Spleen (tissue), 11 donors: ENCODE measurements at regions not wholly inside any gene's neighbourhood (a gene's known extent, or its start where the extent isn't known, plus 50 kb on each side); places are given as distances from the start of the nearest gene placed in this dataset.

Experiments
- DNase-seq: peaks from one replicate; pipeline ENCODE4 v3.0.0-alpha.2; 2020
- H3K27ac ChIP-seq, 8 donors: fragments of 200-600 bp; sonication (generic) in 7 of 8; 1 replicate in 4 of 8; 2 replicates in 4 of 8; pipeline versions ENCODE4 v1.5.0 to v1.8.0; 2016 to 2021; ENCODE audit warnings: inconsistent platforms in 4 of 8, mild to moderate bottlenecking in 4 of 8, moderate library complexity in 1 of 8
- H3K27me3 ChIP-seq, 7 donors: fragments of 200-600 bp; sonication (generic) in 6 of 7; replicated peaks in 1 of 7; 1 replicate in 4 of 7; 2 replicates in 3 of 7; pipeline versions ENCODE4 v1.5.0 to v1.8.0; 2016 to 2021; ENCODE audit warnings: inconsistent platforms in 3 of 7, mild to moderate bottlenecking in 1 of 7
- H3K36me3 ChIP-seq, 6 donors: fragments of 200-600 bp; sonication (generic) in 5 of 6; 1 replicate in 4 of 6; 2 replicates in 2 of 6; pipeline versions ENCODE4 v1.5.0 to v1.8.0; 2016 to 2021; ENCODE audit warnings: inconsistent platforms in 2 of 6
- H3K4me1 ChIP-seq, 6 donors: fragments of 200-600 bp; sonication (generic) in 5 of 6; 1 replicate in 3 of 6; 2 replicates in 3 of 6; pipeline versions ENCODE4 v1.5.0 to v1.8.0; 2016 to 2021; ENCODE audit warnings: inconsistent platforms in 3 of 6
- H3K4me3 ChIP-seq, 8 donors: fragments of 200-600 bp; sonication (generic) in 7 of 8; 1 replicate in 4 of 8; 2 replicates in 4 of 8; pipeline versions ENCODE4 v1.5.0 to v1.8.0; 2016 to 2021; ENCODE audit warnings: inconsistent platforms in 4 of 8, mild to moderate bottlenecking in 4 of 8, moderate library complexity in 2 of 8
- H3K9me3 ChIP-seq, 8 donors: fragments of 200-600 bp; sonication (generic) in 7 of 8; 1 replicate in 4 of 8; 2 replicates in 4 of 8; pipeline versions ENCODE4 v1.5.0 to v1.8.0; 2016 to 2021; ENCODE audit warnings: inconsistent platforms in 4 of 8
- POLR2A ChIP-seq, 3 donors: fragments of 450-650 bp; IDR thresholded peaks; one replicate each; pipeline ENCODE4 v1.5.1; 2017; ENCODE audit warnings: antibody characterized with exemption in 3 of 3, mild to moderate bottlenecking in 1 of 3
- POLR2AphosphoS5 ChIP-seq, 3 donors: sonication (generic); formaldehyde crosslinking; IDR thresholded peaks; one replicate each; pipeline ENCODE4 v1.5.1; 2017; ENCODE audit warnings: antibody characterized with exemption in 3 of 3
- WGBS, 5 donors: extraction: QIAGEN DNeasy Blood & Tissue Kit in 3 of 5; methylation state at CpG; one replicate each; pipeline versions ENCODE4 v1.1.5 to v1.1.7; 2013 to 2018; 5-methylcytosine and 5-hydroxymethylcytosine counted together
- intact Hi-C: fragments of 100-400 bp; cut with DNase I; formaldehyde crosslinking; loops from one replicate; pipeline ENCODE4 v1.15.0; 2023; ENCODE audit warnings: low total_unique reads
- TF ChIP-seq, protein P1 (sequence below), 11 experiments: fragments of 200-600 bp in 7 of 11; fragments of 450-650 bp in 4 of 11; sonication (generic) in 4 of 11; IDR thresholded peaks in 8 of 11; conservative IDR thresholded peaks in 3 of 11; 1 replicate in 7 of 11; 2 replicates in 4 of 11; pipeline versions ENCODE4 v1.4.0 to v1.8.0; 2016 to 2021; ENCODE audit warnings: antibody characterized with exemption in 11 of 11, inconsistent platforms in 4 of 11, mild to moderate bottlenecking in 1 of 11
- donor health status: healthy with polysubstance abuse.
- donor health status: DM: no; HTN: no; CAD: no; lungs with moderate emphysema.
- donor health status: DM: no; HTN: no; CAD: no.
- donor health status: Bipolar disorder and iron deficiency.
- donor health status: healthy.
- donor health status: DM: no; HTN: no; CAD: no.
- donor health status: DM: yes; HTN: yes; CAD: no.

DNA sequence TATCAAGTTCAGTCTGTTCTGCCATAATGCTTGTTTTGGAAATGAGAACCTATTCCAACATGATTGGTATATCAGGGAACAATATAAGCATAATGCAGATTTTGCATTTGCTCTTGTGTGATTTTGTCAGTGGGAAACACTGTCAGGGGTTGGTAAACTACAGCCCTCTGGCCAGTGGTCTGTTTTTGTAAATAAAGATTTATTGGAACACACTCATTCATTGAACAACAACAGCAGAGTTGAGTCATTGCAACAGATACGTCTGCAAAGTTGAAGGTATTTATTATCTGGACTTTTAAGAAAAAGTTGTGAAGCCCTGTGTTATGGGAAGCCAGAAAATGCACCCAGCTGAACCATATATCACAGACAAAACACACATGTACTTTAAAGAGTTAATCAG, 83.1 kb downstream of the MCFD2 start:
- H3K27ac ChIP-seq: no peak overlapping the region
- intact Hi-C loops: no loop called here

DNA sequence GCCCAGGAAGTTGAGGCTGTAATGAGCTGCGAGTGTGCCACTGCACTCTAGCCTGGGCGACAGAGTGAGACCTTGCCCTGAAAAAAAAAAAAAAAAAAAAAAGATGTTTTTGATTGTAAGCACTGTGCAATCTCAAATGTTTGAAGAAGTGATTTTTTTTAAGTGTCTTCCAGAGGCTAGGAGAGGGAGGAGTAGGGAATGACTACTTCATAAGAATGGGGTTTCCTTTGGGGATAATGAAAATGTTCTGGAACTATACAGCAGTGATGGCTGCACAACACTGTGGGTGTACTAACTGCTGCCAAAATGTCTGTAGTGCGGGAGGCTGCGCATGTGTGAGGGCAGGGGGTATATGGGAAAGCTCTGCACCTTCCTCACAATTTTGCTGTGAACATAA, 83.7 kb downstream of the MCFD2 start:
- no peak for DNase-seq
- 83 to 92% (median 88%) methylated on average over 4 of the region's 4 CpGs for WGBS, 5 donors
- TF ChIP-seq POLR2A (IDR thresholded peaks at IDR 0.05) (no peak), POLR2AphosphoS5 (IDR thresholded peaks at IDR 0.05) (no peak)
- TF ChIP-seq, protein P1, sequence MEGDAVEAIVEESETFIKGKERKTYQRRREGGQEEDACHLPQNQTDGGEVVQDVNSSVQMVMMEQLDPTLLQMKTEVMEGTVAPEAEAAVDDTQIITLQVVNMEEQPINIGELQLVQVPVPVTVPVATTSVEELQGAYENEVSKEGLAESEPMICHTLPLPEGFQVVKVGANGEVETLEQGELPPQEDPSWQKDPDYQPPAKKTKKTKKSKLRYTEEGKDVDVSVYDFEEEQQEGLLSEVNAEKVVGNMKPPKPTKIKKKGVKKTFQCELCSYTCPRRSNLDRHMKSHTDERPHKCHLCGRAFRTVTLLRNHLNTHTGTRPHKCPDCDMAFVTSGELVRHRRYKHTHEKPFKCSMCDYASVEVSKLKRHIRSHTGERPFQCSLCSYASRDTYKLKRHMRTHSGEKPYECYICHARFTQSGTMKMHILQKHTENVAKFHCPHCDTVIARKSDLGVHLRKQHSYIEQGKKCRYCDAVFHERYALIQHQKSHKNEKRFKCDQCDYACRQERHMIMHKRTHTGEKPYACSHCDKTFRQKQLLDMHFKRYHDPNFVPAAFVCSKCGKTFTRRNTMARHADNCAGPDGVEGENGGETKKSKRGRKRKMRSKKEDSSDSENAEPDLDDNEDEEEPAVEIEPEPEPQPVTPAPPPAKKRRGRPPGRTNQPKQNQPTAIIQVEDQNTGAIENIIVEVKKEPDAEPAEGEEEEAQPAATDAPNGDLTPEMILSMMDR (IDR thresholded peaks at IDR 0.05 in 8 of 11, conservative IDR thresholded peaks at IDR 0.05 in 3 of 11): no peak
- no peaks in the 10 kb centered on the region for H3K36me3 ChIP-seq
- H3K27me3 ChIP-seq: peaks cover 0 to 2% (median 0%) of the 10 kb centered on the region in 7 donors
- no peaks in the 10 kb centered on the region for H3K4me1 ChIP-seq
- peak overlapping the region in 1 of 8 donors; percentile 19 for H3K27ac ChIP-seq
- peaks cover 0 to 12% (median 2%) of the 10 kb centered on the region in 8 donors for H3K9me3 ChIP-seq
- intact Hi-C loops: no loop called here
- H3K4me3 ChIP-seq: no peak overlapping the region

More for the DNA sequence above, 83.1 kb downstream of the MCFD2 start:
- no peak for DNase-seq
- Histone ChIP-seq H3K9me3 (peaks cover 0 to 12% (median 2%) of the 10 kb centered on the region in 8 donors), H3K4me3 (no peak overlapping the region), H3K27me3 (peaks cover 0 to 2% (median 0%) of the 10 kb centered on the region in 7 donors), H3K36me3 (no peaks in the 10 kb centered on the region), H3K4me1 (no peaks in the 10 kb centered on the region)
- TF ChIP-seq POLR2AphosphoS5 (IDR thresholded peaks at IDR 0.05): no peak
- TF ChIP-seq POLR2A (IDR thresholded peaks at IDR 0.05): no peak
- TF ChIP-seq, protein P1 (IDR thresholded peaks at IDR 0.05 in 8 of 11, conservative IDR thresholded peaks at IDR 0.05 in 3 of 11): no peak
- WGBS, 5 donors: 70 to 92% (median 71%) methylated on average over 1 of the region's 1 CpG

DNA sequence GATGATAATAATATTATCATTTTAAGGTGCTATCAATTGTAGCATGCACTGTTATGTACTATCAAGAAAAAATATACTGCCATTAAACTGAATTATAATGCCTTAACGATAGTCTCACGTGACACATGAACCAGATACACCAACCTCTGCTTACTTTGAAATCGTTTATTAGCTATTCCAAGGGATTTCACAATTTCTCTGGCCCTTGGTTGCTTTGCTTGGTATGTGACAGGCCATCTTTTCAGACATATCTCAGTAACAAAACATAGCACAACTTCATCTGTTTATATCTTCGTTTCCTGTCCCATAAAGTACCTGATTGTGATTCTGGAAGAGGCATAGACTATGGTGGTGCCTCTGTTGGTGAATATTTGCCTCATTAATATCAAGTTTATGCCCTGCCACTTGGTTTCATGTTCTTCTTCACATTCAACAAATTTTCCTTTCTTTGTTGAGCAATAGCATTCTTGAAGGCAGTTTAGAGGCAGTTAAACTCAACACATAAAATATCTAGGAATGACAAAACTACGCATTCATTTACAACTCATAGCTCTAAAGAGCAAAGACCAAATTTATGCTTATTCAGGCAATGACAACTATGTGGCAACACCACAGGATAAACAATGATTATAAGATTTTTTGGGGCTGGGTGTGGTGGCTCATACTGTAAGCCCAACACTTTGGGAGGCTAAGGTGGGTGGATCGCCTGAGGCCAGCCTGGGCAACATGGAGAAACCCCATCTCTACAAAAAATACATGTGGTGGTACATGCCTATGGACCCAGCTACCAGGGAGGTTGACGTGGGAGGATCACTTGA, 84.3 kb downstream of the MCFD2 start:
- intact Hi-C loops: no loop called here
- Histone ChIP-seq H3K36me3 (no peaks in the 10 kb centered on the region), H3K27me3 (peaks cover 0 to 2% (median 0%) of the 10 kb centered on the region in 7 donors), H3K9me3 (peaks cover 0 to 12% (median 2%) of the 10 kb centered on the region in 8 donors), H3K27ac (peak overlapping the region in 2 of 8 donors; percentile 7 to 19), H3K4me3 (no peak overlapping the region), H3K4me1 (no peaks in the 10 kb centered on the region)
- TF ChIP-seq POLR2AphosphoS5 (IDR thresholded peaks at IDR 0.05) (no peak), POLR2A (IDR thresholded peaks at IDR 0.05) (no peak)
- TF ChIP-seq, protein P1 (IDR thresholded peaks at IDR 0.05 in 8 of 11, conservative IDR thresholded peaks at IDR 0.05 in 3 of 11): no peak
- DNase-seq: no peak
- 72 to 87% (median 84%) methylated on average over 7 of the region's 7 CpGs for WGBS, 5 donors

DNA sequence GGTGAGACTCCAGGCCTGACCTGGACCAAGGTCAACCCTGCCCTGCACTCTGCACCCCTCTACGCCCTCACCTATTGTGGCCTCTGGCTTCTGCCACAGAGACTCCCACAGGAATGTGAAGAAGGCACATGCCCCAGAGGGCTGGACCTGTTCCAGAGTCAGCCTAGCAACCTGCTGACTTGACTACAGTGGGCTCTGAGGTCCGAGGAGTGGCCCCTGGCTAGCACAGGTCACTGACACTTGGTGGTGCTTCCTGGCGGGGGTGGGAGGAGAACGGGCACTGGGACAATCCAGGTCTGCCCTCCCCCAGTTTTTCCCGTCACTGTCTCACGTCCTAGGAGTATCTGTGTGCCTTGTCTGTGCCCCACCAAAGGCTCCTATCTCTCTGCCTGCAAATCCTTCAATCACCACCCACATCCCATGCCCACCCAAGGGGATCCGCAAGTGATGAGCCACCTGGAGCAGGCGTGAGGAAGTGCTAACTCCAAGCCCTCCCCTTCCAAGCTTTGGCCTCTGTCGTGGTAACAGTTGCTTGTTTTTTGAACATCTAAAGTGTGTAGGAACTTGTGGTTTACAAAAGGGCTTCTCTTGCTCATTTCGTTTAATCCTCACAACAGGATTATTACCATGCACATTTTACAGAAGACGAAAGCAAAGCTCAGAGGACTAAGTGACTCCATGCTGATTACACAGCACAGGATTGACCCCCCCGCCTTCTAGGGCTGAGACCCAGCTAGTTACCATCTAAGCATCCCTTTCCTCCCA, 86.2 kb downstream of the MCFD2 start:
- intact Hi-C loops: no loop called here

More for the DNA sequence above, 86.2 kb downstream of the MCFD2 start:
- Histone ChIP-seq H3K4me3 (no peak overlapping the region), H3K36me3 (no peaks in the 10 kb centered on the region), H3K27me3 (peaks cover 0 to 2% (median 0%) of the 10 kb centered on the region in 7 donors), H3K4me1 (no peaks in the 10 kb centered on the region), H3K9me3 (peaks cover 0 to 12% (median 2%) of the 10 kb centered on the region in 8 donors), H3K27ac (no peak overlapping the region)
- TF ChIP-seq, protein P1 (IDR thresholded peaks at IDR 0.05 in 8 of 11, conservative IDR thresholded peaks at IDR 0.05 in 3 of 11): no peak
- no peak for TF ChIP-seq POLR2AphosphoS5 (IDR thresholded peaks at IDR 0.05)
- TF ChIP-seq POLR2A (IDR thresholded peaks at IDR 0.05): no peak
- DNase-seq: no peak
- 65 to 72% (median 66%) methylated on average over 12 of the region's 12 CpGs for WGBS, 5 donors
